GM19324 (cell line): ENCODE measurements at regions not wholly inside any gene's neighbourhood (a gene's known extent, or its start where the extent isn't known, plus 50 kb on each side); places are given as distances from the start of the nearest gene placed in this dataset.

Source experiments
- ATAC-seq: cut with Tn5 transposase; IDR thresholded peaks from one replicate; pipeline ENCODE4 v1.9.1; 2021; ENCODE audit warnings: mild to moderate bottlenecking, moderate library complexity; ENCODE audit not compliant: unreplicated experiment, low FRiP score

GRCh38 chr12:43057566-43057965 is 468.0 kb upstream of the PRICKLE1 start:
- ATAC-seq = no peak

- no peak for ATAC-seq
Measured at GRCh38 chr12:43054085-43054484, 464.5 kb upstream of the PRICKLE1 start.

- ATAC-seq = no peak
Measured at GRCh38 chr12:43052441-43052840, 462.9 kb upstream of the PRICKLE1 start.

- ATAC-seq = no peak
Measured at GRCh38 chr12:43044241-43044640, 454.7 kb upstream of the PRICKLE1 start.

- ATAC-seq = no peak
Measured at GRCh38 chr12:43038991-43039390, 449.4 kb upstream of the PRICKLE1 start.

GRCh38 chr12:43029971-43030370 is 440.4 kb upstream of the PRICKLE1 start:
- ATAC-seq = no peak

GRCh38 chr12:43028826-43029225 is 439.3 kb upstream of the PRICKLE1 start:
- ATAC-seq = no peak

- no peak for ATAC-seq
Measured at GRCh38 chr12:43022838-43023237, 433.3 kb upstream of the PRICKLE1 start.

GRCh38 chr12:43015090-43015737 is 425.7 kb upstream of the PRICKLE1 start:
- no peak for ATAC-seq

GRCh38 chr12:43011383-43011926 is 421.9 kb upstream of the PRICKLE1 start:
- ATAC-seq = peak; percentile 83

- no peak for ATAC-seq
Measured at GRCh38 chr12:43009846-43010240, 420.3 kb upstream of the PRICKLE1 start.

GRCh38 chr12:43008953-43009845 is 419.7 kb upstream of the PRICKLE1 start:
- ATAC-seq = no peak

GRCh38 chr12:43004908-43005307 is 415.4 kb upstream of the PRICKLE1 start:
- ATAC-seq = no peak

- ATAC-seq = no peak
Measured at GRCh38 chr12:43004141-43004540, 414.6 kb upstream of the PRICKLE1 start.

GRCh38 chr12:42996869-42997431 is 407.4 kb upstream of the PRICKLE1 start:
- ATAC-seq = no peak

GRCh38 chr12:42992826-42993225 is 403.3 kb upstream of the PRICKLE1 start:
- no peak for ATAC-seq

- no peak for ATAC-seq
Measured at GRCh38 chr12:42990387-42990786, 400.8 kb upstream of the PRICKLE1 start.

GRCh38 chr12:42987216-42987650 is 397.7 kb upstream of the PRICKLE1 start:
- ATAC-seq = no peak

GRCh38 chr12:42985506-42985905 is 396.0 kb upstream of the PRICKLE1 start:
- ATAC-seq = no peak

- no peak for ATAC-seq
Measured at GRCh38 chr12:42982828-42983227, 393.3 kb upstream of the PRICKLE1 start.

- no peak for ATAC-seq
Measured at GRCh38 chr12:42981379-42981778, 391.8 kb upstream of the PRICKLE1 start.
